Effector memory CD4-positive, alpha-beta T cell (primary cell): ENCODE measurements at regions not wholly inside any gene's neighbourhood (a gene's known extent, or its start where the extent isn't known, plus 50 kb on each side); places are given as distances from the start of the nearest gene placed in this dataset.

Source experiments
- DNase-seq, 3 donors: peaks; one replicate each; pipeline ENCODE4 v3.0.0-alpha.2; 2020
- H3K27ac ChIP-seq: 2 replicates; pipeline ENCODE4 v1.7.0; 2013; ENCODE audit warnings: mild to moderate bottlenecking, low read length, moderate library complexity; ENCODE audit not compliant: insufficient read depth, poor library complexity, severe bottlenecking
- H3K27me3 ChIP-seq: replicated peaks from 2 replicates; pipeline ENCODE4 v1.7.0; 2013; ENCODE audit warnings: mild to moderate bottlenecking, low read length; ENCODE audit not compliant: insufficient read depth, control insufficient read depth, poor library complexity, severe bottlenecking
- H3K36me3 ChIP-seq: 2 replicates; pipeline ENCODE4 v1.7.0; 2013; ENCODE audit warnings: mild to moderate bottlenecking, low read length, moderate library complexity; ENCODE audit not compliant: control insufficient read depth, insufficient read depth
- H3K4me1 ChIP-seq: 2 replicates; pipeline ENCODE4 v1.7.0; 2013; ENCODE audit warnings: low read length, mild to moderate bottlenecking; ENCODE audit not compliant: control insufficient read depth, insufficient read depth, poor library complexity, severe bottlenecking
- H3K4me3 ChIP-seq: 2 replicates; pipeline ENCODE4 v1.7.0; 2013; ENCODE audit warnings: low read length, low read depth, mild to moderate bottlenecking; ENCODE audit not compliant: insufficient read depth, poor library complexity, severe bottlenecking
- H3K9me3 ChIP-seq: 2 replicates; pipeline ENCODE4 v1.7.0; 2013; ENCODE audit warnings: mild to moderate bottlenecking, low read length, moderate library complexity; ENCODE audit not compliant: control insufficient read depth

DNA sequence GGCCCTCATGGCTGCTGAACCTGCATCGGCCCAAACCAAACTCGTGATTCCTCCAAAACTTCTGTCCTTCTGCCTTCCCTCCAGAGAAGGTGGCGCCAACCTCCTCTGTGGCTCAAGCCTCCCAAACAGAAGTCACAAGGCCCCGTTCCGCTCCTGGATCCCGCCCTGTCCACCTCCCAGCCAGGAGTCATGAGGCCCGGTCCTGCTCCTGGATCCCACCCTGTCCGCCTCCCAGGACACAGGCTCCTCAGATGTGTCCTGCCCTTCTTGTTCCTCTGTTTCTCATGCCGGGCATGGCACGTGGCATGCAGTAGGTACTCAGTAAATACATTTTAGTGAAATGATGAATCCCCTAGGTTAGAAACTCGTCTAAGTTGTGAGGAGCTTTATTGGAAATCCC lies 94.2 kb upstream of the SFSWAP start:
- no peaks in the 10 kb centered on the region for H3K9me3 ChIP-seq
- DNase-seq: no peak
- no peaks in the 10 kb centered on the region for H3K4me1 ChIP-seq
- no peaks in the 10 kb centered on the region for H3K36me3 ChIP-seq
- H3K27ac ChIP-seq: no peak overlapping the region
- H3K27me3 ChIP-seq: no peaks in the 10 kb centered on the region
- no peak overlapping the region for H3K4me3 ChIP-seq

DNA sequence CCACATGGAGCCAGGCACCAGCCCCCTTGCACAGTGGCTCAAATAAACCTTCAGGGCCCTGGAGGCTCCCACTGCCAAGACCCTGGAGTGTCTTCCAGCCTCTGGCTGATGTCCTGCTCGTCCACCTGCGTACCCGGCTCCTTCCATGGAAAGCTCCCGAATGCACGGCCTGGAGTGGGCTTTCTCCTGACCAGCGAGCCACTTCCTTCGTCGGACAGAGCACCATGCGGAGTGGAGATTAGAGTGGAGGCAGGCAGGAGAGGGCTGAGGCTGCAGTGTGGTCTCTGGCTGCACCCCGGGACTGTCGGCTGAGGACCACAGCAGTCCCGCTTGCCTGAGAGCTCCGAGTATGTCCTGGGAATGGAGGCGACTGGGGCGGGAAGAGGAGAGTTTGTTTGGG lies 93.7 kb upstream of the SFSWAP start:
- no peaks in the 10 kb centered on the region for H3K9me3 ChIP-seq
- no peak for DNase-seq
- H3K36me3 ChIP-seq: no peaks in the 10 kb centered on the region
- H3K4me3 ChIP-seq: no peak overlapping the region
- H3K4me1 ChIP-seq: no peaks in the 10 kb centered on the region
- H3K27me3 ChIP-seq: no peaks in the 10 kb centered on the region
- H3K27ac ChIP-seq: no peak overlapping the region

DNA sequence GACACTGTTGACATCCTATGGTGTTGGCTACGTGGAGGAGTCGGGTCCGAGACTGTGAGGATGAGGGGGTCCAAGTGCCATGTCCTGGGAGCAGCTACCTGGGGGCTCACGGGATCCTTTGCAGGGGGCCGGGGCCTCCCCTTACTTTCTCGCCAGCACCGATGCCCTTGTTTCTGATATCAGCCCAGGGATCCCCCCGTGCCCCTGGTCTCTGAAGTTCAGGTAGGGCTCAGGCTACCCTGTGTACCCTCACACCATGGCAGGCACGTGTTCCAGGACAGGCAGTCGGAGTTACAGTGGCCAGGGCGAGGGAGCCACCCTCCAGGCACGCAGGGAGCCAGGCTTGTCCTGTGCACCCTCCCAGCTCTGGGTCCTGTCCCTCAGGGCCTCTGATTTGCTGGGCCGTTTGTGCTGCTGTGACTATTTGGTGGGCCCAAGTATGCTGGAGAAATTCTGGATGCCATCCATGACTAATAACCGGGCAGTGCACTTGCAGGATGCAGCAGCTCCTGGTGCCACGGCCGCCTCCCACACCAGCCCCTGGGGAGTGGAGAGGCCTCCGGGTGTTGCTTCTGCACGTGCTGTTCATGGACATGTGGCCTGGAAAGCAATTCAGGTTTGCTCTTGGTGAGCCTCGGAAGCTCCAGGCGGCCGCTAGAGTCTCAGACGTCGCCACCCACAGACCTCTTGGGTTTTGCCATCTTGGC lies 93.1 kb upstream of the SFSWAP start:
- Histone ChIP-seq H3K27me3 (no peaks in the 10 kb centered on the region), H3K36me3 (no peaks in the 10 kb centered on the region), H3K9me3 (no peaks in the 10 kb centered on the region), H3K4me1 (no peaks in the 10 kb centered on the region), H3K27ac (no peak overlapping the region), H3K4me3 (no peak overlapping the region)
- no peak for DNase-seq

DNA sequence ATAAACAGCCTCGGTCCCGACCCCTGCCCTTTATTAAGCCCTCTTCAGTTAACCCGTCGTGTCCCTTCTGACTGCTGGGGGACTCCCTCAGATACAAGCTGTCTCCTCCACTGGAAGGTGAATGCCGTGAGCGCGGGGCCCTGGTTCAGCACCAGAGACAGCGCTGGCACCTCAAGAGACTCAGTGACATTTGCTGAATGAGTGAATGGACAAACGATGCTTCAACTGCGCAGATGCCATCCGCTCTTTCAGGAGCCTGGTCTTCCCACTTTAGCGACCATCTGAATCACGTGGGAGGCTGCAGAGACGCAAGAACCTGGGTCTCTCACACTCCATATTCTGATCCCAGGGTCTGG lies 92.6 kb upstream of the SFSWAP start:
- Histone ChIP-seq H3K4me1 (no peaks in the 10 kb centered on the region), H3K36me3 (no peaks in the 10 kb centered on the region), H3K27ac (no peak overlapping the region), H3K9me3 (no peaks in the 10 kb centered on the region), H3K27me3 (no peaks in the 10 kb centered on the region), H3K4me3 (no peak overlapping the region)
- DNase-seq: no peak

DNA sequence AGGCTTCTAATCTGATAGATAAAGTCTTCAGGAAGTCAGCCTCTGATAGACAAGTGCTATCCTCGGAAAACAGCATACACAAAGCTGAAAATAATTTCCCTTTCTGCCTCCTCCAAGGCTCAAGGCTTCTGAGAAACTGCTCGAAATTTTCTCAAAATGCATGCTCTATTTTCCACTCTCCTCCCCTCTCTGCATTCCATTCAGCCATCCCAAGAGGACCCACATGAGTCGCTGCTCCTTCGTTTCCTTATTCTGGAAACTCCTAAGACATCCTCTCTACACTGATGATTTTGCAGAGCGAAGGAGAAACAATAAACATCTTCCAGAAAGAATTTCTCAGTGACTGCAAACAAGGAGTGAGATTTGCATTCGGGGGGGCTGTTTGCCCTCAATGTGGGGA lies 92.2 kb upstream of the SFSWAP start:
- Histone ChIP-seq H3K27ac (no peak overlapping the region), H3K4me3 (no peak overlapping the region), H3K27me3 (no peaks in the 10 kb centered on the region), H3K36me3 (no peaks in the 10 kb centered on the region), H3K9me3 (no peaks in the 10 kb centered on the region), H3K4me1 (no peaks in the 10 kb centered on the region)
- no peak for DNase-seq

DNA sequence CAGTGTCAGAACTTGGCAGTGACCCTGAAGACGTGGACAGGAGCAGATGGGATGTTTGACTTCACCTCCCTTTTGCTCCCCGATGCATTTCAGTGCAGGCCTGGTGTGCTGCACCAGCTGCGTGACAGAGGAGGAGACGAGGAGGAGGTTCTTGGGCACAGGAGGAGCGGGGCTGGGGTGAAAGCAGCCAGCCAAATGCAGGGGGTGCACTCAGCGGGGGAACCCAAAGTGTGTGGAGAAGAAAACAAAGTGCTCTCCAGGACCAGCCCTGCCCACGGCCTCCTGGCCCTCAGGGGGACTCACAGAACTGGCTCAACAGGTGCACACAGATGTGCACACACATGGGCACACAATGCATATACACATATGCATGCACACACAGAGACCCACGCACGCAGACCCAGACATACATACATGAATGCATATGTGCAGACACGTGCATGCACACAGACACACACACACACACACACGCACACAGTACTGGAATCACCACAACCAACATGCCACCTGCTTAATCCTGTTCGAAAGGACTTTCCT lies 91.7 kb upstream of the SFSWAP start:
- no peaks in the 10 kb centered on the region for H3K4me1 ChIP-seq
- H3K4me3 ChIP-seq: no peak overlapping the region
- H3K27me3 ChIP-seq: no peaks in the 10 kb centered on the region
- no peaks in the 10 kb centered on the region for H3K36me3 ChIP-seq
- no peak overlapping the region for H3K27ac ChIP-seq
- DNase-seq: no peak
- H3K9me3 ChIP-seq: no peaks in the 10 kb centered on the region

DNA sequence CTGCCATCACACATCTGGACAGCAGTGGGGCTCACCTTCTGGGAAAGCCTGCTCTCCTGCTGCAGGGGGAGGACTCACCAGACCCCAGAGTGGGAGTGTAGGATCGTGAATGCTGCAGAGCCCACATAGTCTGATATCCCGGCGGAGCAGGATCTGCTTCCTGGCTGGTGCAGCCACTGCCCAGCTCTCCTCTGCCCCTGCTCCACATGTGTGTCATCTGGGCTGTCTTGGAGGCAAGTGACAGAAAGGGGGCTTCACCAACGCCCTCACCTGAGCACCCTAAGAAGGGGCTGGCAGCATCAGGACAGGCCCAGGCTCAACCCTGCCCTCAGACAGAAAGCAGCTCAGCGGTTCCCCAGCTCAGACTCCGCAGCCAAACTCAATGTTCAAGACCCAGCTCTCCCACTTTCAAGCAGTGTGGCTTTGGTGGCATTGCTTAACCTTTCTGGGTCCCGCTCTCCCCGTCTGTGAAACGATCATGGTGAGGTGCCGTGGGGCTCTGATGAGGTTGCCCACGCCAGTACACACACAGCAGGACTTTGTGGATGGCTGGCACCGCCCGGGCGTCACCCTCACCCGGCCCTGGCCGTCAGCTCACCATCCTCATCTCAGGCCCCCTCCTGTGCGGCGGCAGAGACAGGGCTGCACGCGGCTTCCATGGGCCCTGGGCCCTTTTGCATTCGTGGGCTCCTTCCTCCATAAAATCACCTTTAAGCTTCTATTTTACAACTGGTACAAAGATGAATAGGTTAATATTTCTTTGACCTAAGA lies 91.0 kb upstream of the SFSWAP start:
- no peaks in the 10 kb centered on the region for H3K4me1 ChIP-seq
- H3K36me3 ChIP-seq: no peaks in the 10 kb centered on the region
- DNase-seq: no peak
- H3K4me3 ChIP-seq: no peak overlapping the region
- H3K27me3 ChIP-seq: no peaks in the 10 kb centered on the region
- H3K27ac ChIP-seq: no peak overlapping the region
- no peaks in the 10 kb centered on the region for H3K9me3 ChIP-seq

DNA sequence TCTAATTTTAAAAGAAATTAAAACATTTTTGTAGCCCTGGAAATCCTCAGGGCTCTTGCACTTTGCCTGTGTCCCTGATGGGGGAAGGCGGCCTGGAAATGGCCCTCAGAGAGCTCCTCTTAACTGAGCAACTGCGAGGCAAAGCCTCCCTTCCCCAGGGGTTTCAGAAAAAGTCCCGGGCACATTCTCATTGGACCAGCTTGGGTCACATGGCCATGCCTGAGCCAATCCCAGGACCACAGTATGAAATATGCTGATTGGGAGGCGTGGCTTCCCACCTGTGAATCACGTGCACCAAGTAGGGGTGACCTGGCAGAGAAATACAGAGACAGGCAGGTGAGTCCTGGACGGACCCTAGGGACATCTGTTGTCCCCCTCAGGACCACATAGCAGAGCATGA lies 90.4 kb upstream of the SFSWAP start:
- no peaks in the 10 kb centered on the region for H3K4me1 ChIP-seq
- no peaks in the 10 kb centered on the region for H3K36me3 ChIP-seq
- H3K27me3 ChIP-seq: no peaks in the 10 kb centered on the region
- no peak overlapping the region for H3K27ac ChIP-seq
- no peaks in the 10 kb centered on the region for H3K9me3 ChIP-seq
- H3K4me3 ChIP-seq: no peak overlapping the region
- no peak for DNase-seq

DNA sequence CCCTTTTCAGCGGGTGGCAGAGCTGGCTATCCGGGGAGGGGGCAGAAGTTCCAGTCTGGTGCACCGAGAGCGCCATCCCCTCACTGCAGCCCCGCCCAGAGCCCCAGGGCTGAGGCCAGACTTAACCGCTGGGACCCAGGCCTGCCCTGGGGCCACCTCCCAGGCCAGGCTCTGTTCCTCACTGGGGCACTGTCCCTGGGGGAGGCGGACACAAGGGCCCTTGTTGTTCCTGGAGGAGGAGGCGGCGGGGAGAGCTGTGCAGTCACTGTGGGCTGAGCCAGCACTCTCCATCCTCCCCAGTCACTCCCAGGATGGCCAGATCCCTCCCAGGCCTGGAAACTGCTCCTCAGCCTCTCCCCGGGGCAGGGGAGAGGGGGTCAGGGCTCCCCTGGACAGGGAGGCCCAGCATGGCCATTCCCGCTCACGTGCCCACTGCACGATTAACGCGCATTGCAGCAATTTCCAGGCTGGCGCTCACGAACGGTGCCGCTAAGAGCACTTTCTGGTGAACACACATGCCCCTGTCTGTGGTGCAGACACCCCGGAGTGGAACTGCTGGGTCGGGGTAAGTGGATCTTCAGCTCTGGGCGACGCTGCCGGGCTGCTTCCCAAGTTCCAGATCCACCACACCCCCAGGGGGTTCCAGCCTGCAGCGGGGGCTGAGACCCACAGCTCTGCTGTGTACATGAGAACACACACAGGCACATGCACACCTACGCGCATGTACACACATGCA lies 89.8 kb upstream of the SFSWAP start:
- H3K27me3 ChIP-seq: no peaks in the 10 kb centered on the region
- H3K27ac ChIP-seq: no peak overlapping the region
- H3K9me3 ChIP-seq: no peaks in the 10 kb centered on the region
- no peaks in the 10 kb centered on the region for H3K36me3 ChIP-seq
- no peak for DNase-seq
- peaks cover 3% of the 10 kb centered on the region for H3K4me1 ChIP-seq
- H3K4me3 ChIP-seq: no peak overlapping the region
